NCI-H69 (cell line): ENCODE measurements at regions not wholly inside any gene's neighbourhood (a gene's known extent, or its start where the extent isn't known, plus 50 kb on each side); places are given as distances from the start of the nearest gene placed in this dataset.

Experiments
- DNase-seq: peaks from one replicate; lab custom pipeline; 2025; lab: John Stamatoyannopoulos, UW

DNA sequence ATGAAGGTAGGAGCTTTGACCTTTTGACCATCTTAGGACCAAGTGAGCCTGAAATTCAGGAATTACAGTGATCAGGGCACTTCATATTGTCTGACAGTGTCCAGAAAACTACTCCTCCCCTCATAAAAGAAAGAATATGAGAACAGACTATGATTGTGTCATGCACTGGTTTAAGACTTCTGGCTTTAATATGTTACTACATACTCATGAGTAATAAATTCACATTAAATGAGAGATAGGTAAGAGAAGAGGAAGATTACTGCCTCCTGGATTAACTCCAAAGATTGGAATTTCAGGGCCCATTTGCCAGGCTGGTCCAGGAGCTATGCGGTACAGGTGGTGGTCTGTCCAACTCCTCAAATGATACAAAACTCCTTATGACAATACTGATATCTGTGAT, 213.5 kb upstream of the ADRA1B start:
- no peak for DNase-seq

DNA sequence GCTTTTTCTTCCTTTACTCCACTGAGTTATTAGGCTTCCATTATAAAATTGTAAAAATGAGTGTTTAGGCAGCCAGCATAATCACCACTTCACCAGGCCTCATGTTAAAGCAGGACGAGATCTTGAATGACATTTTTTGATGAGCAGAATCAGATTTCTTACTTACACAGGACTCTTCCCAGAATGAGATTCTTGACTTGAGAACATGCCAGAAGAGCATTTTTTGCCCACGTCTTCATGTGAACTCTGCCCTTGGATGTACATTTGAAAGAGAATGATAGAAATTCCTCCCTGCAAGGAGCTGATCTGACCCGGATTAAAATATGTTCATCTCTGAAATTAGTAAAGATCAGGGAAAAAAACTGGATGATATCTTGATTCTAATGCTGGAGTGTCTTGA, 212.1 kb upstream of the ADRA1B start:
- no peak for DNase-seq

- DNase-seq: no peak
Observed at GRCh38 chr5:159705948-159706347, 210.3 kb upstream of the ADRA1B start.

DNA sequence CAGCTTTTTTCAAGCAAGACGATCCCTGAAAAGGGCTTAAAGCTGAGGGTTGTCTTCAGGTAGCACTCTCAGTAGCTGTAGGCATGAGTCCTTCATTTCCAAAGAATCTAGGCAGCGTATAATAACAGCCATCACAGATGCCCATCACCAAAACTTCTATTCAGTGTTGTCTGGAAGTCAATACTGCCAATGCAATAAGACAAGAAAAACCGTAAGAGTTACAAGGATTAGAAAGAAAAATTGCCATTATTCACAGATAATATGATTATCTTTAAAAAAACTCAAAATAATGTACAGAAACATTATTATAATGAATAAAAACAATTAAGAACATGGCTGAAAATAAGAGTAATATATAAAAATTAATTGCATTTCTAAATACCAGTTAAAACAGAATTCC, 208.2 kb upstream of the ADRA1B start:
- no peak for DNase-seq

GRCh38 chr5:159712672-159713071, 203.6 kb upstream of the ADRA1B start:
- DNase-seq: no peak

DNA sequence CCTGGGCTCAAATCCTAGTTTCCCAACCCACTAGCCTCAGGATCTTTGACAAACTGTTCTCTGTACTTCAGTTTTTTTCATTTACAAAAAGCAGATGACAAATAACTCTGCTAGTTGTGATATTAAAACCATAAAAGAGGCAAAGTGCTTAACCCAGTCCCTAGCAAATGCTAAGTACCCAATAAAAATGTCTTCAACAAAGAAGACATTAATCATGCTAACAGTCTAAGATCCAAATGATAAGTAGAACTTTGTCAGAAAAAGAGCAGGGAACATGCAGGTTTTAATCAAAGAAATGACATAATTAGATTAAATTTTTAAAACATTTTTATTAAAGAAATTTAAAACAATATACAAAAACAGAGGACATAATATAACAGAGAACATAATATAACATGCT, 203.0 kb upstream of the ADRA1B start:
- DNase-seq: no peak

DNA sequence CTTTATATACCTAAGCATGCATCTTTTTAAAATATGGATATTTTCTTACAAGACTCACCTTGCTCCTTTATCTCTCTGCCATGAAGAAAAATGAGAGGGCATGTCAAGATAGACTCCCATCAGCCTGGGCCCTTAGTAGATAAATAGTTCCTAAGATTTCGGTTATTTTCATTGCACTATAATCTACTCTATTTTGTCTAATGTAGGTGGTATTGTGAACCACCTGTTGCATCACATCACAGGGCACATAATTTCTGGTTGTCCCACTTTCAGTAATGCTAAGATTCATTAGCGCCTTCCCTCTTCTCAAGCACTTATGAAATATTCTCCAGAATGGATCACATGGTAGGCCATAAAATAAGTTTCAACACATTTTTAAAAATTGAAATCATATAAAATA, 202.5 kb upstream of the ADRA1B start:
- no peak for DNase-seq

GRCh38 chr5:159725475-159725874, 190.8 kb upstream of the ADRA1B start:
- no peak for DNase-seq

DNA sequence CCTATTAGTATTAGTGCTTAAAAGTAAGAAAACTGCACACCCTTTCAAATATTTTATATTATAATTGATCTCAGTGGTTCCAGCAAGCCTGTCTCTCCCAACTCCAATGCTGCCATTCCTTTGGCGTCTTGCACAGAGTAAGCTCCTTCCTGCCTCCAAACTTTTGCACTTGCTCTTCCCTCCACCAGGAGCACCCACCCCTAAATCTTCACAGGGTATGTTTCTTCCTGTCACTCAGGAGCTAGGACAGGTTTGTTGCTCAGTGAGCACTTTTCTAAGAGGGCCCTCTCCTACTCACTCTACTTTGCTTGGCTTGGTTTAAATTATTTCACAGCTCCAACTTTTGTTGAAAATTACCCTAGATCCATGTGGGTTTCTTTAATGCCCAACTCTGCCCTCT, 189.1 kb upstream of the ADRA1B start:
- no peak for DNase-seq

- no peak for DNase-seq
Observed at GRCh38 chr5:159730285-159730684, 186.0 kb upstream of the ADRA1B start.

DNA sequence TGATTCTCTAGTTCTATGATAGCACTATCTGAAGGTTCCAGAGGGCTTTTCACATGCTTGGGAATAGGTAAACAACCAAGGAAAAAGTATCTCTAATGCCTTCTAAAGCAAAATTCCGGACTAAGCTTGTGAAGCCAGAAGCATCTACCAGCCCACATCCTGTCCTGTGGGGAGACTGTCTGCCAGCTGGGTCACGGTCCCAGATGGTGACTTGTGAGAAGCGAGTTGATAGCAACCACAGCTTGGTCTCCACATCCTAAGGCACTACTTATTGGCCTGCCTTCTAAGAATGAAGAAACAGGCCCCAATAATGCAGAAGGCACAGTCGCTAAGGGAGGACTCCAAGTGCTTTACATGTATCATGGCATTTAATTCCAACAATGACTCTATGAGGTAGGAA, 184.1 kb upstream of the ADRA1B start:
- no peak for DNase-seq

GRCh38 chr5:159734366-159734765, 181.9 kb upstream of the ADRA1B start:
- no peak for DNase-seq

GRCh38 chr5:159735036-159735435, 181.2 kb upstream of the ADRA1B start:
- DNase-seq: no peak

DNA sequence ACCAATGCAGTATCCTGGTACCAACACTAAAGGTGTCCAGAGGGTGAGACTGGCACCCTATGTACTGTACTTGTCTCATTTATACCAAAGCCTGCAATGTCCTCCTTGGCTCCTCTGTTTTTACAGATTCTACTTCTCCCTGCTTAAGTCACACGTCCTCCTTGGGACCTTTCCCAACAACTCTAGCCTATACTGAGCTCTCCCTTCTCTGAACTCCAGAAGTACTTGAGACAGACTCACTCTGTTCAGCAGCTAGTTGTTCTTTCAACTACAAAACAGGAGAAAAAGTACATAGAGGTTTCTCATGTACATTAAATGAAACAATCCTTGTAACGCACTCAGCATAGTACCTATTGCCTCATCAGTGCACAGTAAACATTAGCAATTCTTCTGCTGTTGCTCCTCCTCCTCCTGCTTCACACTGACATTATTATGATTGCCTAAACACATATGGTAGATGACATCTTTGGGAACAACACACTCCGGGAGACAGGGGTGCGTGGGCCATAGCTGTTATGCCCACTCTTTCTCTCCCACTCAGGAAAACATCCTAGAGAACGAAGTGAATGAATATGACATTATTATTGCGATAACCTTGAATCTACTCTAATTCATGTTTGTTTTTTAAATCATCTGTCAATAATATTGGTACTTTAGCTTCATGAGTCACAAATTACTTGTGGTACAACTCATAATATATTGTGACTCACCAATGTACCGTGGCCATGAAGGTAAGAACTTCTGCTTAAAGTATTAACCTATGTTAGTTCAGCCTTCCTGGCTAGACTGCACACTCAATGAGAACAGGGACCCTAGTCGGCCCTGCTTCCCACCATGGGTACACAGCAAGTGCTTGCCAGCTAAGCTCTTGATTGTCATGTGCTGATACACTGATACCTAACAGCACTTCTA, 180.3 kb upstream of the ADRA1B start:
- peak; percentile 18 for DNase-seq

- DNase-seq: no peak
Observed at GRCh38 chr5:159736844-159737243, 179.4 kb upstream of the ADRA1B start.

- DNase-seq: no peak
Observed at GRCh38 chr5:159737263-159737662, 179.0 kb upstream of the ADRA1B start.

- no peak for DNase-seq
Observed at GRCh38 chr5:159741829-159742322, 174.4 kb upstream of the ADRA1B start.

DNA sequence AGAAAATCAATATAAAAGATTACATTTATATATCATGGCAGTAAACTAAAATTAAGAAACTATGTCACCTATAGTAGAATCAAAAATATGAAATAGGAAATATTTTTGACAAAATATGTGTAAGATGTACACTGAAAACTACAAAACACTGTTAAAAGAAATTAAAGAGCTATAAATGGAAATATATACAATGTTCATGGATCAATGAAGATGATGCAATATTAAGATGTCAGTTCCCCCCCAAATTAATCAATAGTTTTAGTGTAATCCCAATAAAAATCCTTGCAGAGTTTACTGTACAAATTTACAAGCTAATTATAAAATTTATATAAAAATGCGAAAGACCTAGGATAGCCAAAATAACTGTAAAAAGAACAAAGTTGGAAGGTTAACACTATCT, 173.0 kb upstream of the ADRA1B start:
- DNase-seq: no peak

GRCh38 chr5:159746707-159747106, 169.6 kb upstream of the ADRA1B start:
- no peak for DNase-seq

DNA sequence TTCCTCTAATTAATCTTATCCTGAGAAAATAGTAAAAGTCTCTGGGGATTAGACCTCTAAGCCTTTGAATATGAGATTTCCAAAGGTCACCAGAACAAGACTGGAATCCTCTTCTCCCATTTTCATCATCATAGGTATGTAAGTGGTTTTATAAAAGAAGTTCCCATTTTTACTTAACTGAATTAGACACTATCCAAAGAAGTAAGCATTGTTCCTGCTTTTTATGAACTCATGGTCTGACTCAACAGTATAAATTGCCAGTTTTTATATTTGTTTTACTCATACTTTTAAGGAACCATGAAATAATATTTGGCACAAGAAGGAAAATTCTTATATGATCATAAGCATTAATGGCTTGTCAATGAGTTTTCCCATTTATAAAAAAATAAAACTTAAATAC, 167.1 kb upstream of the ADRA1B start:
- DNase-seq: no peak

GRCh38 chr5:159750226-159750625, 166.1 kb upstream of the ADRA1B start:
- DNase-seq: no peak

- DNase-seq: no peak
Observed at GRCh38 chr5:159751459-159751858, 164.8 kb upstream of the ADRA1B start.

GRCh38 chr5:159752622-159753275, 163.5 kb upstream of the ADRA1B start:
- no peak for DNase-seq
